ENCODE measurements at regions not wholly inside any gene's neighbourhood (a gene's known extent, or its start where the extent isn't known, plus 50 kb on each side); places are given as distances from the start of the nearest gene placed in this dataset.

DNA sequence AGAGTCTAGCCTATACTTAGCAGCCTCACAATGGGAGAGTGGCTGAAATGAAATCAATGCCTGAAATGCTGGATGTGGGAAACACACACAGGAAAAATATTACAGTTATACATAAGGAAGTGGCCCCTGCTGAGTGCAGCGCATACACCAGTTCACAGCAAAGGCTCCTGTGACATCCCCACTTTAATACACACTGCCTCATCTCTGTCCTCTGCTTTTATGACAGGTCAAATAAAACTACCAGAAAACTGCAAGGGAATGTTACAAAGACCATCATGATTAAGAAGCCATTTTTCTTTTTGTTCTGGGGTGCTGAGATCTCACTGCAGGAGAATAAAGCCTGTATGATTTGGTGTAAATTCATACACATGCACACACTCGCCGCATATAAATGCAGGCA, 214.3 kb downstream of the ARRDC4 start:
- H3K27me3 ChIP-seq (ENCODE audit: control insufficient read depth, insufficient read depth, low read length) = peaks cover 5% of the 10 kb centered on the region
- Mint-ChIP-seq H3K36me3 (no peaks in the 10 kb centered on the region), H3K4me3 (no peak overlapping the region)

DNA sequence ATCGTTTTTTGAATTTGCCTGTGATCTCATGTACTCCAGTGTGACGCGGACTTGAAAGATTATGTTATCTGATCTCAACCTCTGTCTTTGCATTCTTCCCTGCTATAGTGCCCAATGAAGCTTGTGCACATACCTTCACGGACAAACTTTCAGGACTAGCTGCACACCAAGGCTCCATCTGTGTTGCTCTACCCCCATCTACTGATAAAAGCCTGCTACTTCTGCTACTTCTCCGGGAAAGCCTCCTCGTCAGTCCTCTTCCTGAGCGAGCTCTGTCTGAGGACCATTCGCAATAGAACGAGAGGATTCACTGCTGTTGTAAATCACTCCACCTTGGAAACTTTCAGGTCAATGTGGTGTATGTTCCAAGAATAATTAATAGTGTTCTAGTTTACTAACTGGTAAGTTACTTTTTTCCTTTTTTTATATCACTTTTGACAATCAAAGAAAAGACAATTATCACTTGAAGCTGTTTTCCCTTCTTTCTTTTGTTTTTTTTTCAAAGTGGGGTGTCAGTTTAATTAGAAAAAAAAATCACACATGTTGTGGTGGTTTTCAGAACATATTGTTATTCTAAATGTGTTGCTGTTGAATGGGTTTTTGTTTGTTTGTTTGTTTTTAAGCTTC, 217.6 kb downstream of the ARRDC4 start:
- no peak overlapping the region for H3K27ac ChIP-seq (ENCODE audit: low read length)
- Mint-ChIP-seq H3K36me3 (no peaks in the 10 kb centered on the region), H3K9me3 (no peaks in the 10 kb centered on the region), H3K4me1 (peaks cover 7 to 11% of the 10 kb centered on the region in 2 donors), H3K4me3 (no peak overlapping the region), H3K27ac (no peak overlapping the region), H3K27me3 (ENCODE audit: low read depth in 2 of 2) (peaks cover 52 to 75% of the 10 kb centered on the region in 2 donors)
- TF ChIP-seq, protein P1, sequence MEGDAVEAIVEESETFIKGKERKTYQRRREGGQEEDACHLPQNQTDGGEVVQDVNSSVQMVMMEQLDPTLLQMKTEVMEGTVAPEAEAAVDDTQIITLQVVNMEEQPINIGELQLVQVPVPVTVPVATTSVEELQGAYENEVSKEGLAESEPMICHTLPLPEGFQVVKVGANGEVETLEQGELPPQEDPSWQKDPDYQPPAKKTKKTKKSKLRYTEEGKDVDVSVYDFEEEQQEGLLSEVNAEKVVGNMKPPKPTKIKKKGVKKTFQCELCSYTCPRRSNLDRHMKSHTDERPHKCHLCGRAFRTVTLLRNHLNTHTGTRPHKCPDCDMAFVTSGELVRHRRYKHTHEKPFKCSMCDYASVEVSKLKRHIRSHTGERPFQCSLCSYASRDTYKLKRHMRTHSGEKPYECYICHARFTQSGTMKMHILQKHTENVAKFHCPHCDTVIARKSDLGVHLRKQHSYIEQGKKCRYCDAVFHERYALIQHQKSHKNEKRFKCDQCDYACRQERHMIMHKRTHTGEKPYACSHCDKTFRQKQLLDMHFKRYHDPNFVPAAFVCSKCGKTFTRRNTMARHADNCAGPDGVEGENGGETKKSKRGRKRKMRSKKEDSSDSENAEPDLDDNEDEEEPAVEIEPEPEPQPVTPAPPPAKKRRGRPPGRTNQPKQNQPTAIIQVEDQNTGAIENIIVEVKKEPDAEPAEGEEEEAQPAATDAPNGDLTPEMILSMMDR (IDR thresholded peaks at IDR 0.05) = peak; percentile 93
- no peaks in the 10 kb centered on the region for H3K4me1 ChIP-seq (ENCODE audit: control insufficient read depth, insufficient read depth, low read length)
- 4% methylated on average over 9 of the region's 9 CpGs for WGBS (ENCODE audit: insufficient coverage)
- intact Hi-C loops (cut with micrococcal nuclease) = loop anchor here (1.0 to 10.0 kb wide), 3 partner anchors 93 to 269 kb away; no protein-coding TSS in a partner anchor
- peaks cover 5% of the 10 kb centered on the region for H3K27me3 ChIP-seq (ENCODE audit: control insufficient read depth, insufficient read depth, low read length)
- DNase-seq (peak; percentile 22 to 61), ATAC-seq (peak; percentile 75 to 99 (median 97))
- no peak overlapping the region for H3K4me3 ChIP-seq (ENCODE audit: low read length)
- no peaks in the 10 kb centered on the region for H3K9me3 ChIP-seq (ENCODE audit: control insufficient read depth, insufficient read depth, low read length)
- no peaks in the 10 kb centered on the region for H3K36me3 ChIP-seq (ENCODE audit: control insufficient read depth, insufficient read depth, low read length)

More for the DNA sequence above, 214.3 kb downstream of the ARRDC4 start:
- H3K9me3 ChIP-seq (ENCODE audit: control insufficient read depth, insufficient read depth, low read length) = no peaks in the 10 kb centered on the region
- intact Hi-C loops (cut with micrococcal nuclease) = loop anchor here (10.0 kb wide), 1 partner anchor 180 kb away; no protein-coding TSS in a partner anchor
- peaks cover 44 to 68% of the 10 kb centered on the region in 2 donors for H3K27me3 Mint-ChIP-seq (ENCODE audit: low read depth in 2 of 2)
- no peak overlapping the region for H3K4me3 ChIP-seq (ENCODE audit: low read length)
- no peaks in the 10 kb centered on the region for H3K9me3 Mint-ChIP-seq
- H3K36me3 ChIP-seq (ENCODE audit: control insufficient read depth, insufficient read depth, low read length) = no peaks in the 10 kb centered on the region
- ATAC-seq = no peak
- DNase-seq = no peak
- peaks cover 11 to 14% of the 10 kb centered on the region in 2 donors for H3K4me1 Mint-ChIP-seq
- no peaks in the 10 kb centered on the region for H3K4me1 ChIP-seq (ENCODE audit: control insufficient read depth, insufficient read depth, low read length)
- WGBS (ENCODE audit: insufficient coverage) = 83% methylated on average over 3 of the region's 3 CpGs
- no peak overlapping the region for H3K27ac Mint-ChIP-seq
- no peak overlapping the region for H3K27ac ChIP-seq (ENCODE audit: low read length)
- TF ChIP-seq, protein P1 (IDR thresholded peaks at IDR 0.05) = no peak

DNA sequence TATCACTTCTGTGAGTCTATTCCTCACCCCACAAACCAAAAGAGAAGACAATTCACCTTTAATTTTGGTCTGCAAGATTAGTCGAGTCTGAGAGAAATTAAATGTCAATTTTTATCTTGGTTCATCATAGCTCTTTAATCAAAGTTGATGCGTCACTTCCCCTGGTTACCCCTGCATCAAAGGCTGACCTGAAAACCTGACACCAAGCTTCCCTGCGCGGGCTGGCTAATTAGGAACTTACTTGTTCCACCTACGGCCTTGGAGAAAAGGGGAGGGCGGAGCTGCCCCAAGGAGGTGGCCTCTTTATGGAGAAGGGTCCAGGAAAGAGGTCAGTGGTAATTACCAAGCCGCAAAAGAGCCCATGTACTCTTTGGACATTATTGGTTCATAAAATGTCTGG, 218.4 kb downstream of the ARRDC4 start:
- TF ChIP-seq, protein P1 (IDR thresholded peaks at IDR 0.05) = no peak
- H3K4me1 Mint-ChIP-seq = peaks cover 7 to 11% of the 10 kb centered on the region in 2 donors
- H3K4me3 Mint-ChIP-seq = no peak overlapping the region
- no peaks in the 10 kb centered on the region for H3K4me1 ChIP-seq (ENCODE audit: control insufficient read depth, insufficient read depth, low read length)
- no peaks in the 10 kb centered on the region for H3K36me3 Mint-ChIP-seq
- peaks cover 52 to 80% of the 10 kb centered on the region in 2 donors for H3K27me3 Mint-ChIP-seq (ENCODE audit: low read depth in 2 of 2)
- H3K27me3 ChIP-seq (ENCODE audit: control insufficient read depth, insufficient read depth, low read length) = peaks cover 5% of the 10 kb centered on the region
- ATAC-seq = no peak
- no peak overlapping the region for H3K27ac Mint-ChIP-seq
- no peak overlapping the region for H3K27ac ChIP-seq (ENCODE audit: low read length)
- no peaks in the 10 kb centered on the region for H3K9me3 ChIP-seq (ENCODE audit: control insufficient read depth, insufficient read depth, low read length)
- H3K9me3 Mint-ChIP-seq = no peaks in the 10 kb centered on the region
- H3K36me3 ChIP-seq (ENCODE audit: control insufficient read depth, insufficient read depth, low read length) = no peaks in the 10 kb centered on the region
- intact Hi-C loops (cut with micrococcal nuclease) = loop anchor here (1.0 to 10.0 kb wide), 3 partner anchors 94 to 270 kb away; no protein-coding TSS in a partner anchor
- WGBS (ENCODE audit: insufficient coverage) = 32% methylated on average over 7 of the region's 7 CpGs
- H3K4me3 ChIP-seq (ENCODE audit: low read length) = no peak overlapping the region
- no peak for DNase-seq

DNA sequence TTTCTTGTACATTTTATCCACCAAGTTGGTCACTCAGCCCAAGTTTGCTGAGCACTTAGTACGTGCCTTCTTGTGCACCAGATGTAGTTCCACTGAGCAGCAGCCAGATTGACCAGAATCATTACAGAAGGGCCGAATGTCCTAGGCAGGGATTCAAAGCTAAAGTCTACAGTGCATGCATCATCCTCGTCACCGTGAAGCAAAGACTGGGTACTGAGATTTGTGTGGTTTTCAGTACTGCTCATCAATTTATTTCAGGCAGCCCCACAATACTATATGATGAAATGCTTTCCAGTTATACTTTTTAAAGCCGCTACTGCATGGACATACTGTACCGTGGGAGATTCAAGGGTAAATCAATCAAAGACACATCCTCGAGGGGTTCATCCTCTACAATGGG, 227.0 kb downstream of the ARRDC4 start:
- intact Hi-C loops (cut with micrococcal nuclease) = no loop called here
- H3K36me3 Mint-ChIP-seq = no peaks in the 10 kb centered on the region
- no peak for DNase-seq
- no peak overlapping the region for H3K4me3 Mint-ChIP-seq
- Histone ChIP-seq H3K9me3 (ENCODE audit: control insufficient read depth, insufficient read depth, low read length) (no peaks in the 10 kb centered on the region), H3K27me3 (ENCODE audit: control insufficient read depth, insufficient read depth, low read length) (no peaks in the 10 kb centered on the region), H3K4me1 (ENCODE audit: control insufficient read depth, insufficient read depth, low read length) (no peaks in the 10 kb centered on the region), H3K36me3 (ENCODE audit: control insufficient read depth, insufficient read depth, low read length) (no peaks in the 10 kb centered on the region), H3K4me3 (ENCODE audit: low read length) (no peak overlapping the region), H3K27ac (ENCODE audit: low read length) (no peak overlapping the region)
- H3K27ac Mint-ChIP-seq = no peak overlapping the region
- no peaks in the 10 kb centered on the region for H3K4me1 Mint-ChIP-seq
- H3K9me3 Mint-ChIP-seq = no peaks in the 10 kb centered on the region
- ATAC-seq = no peak
- 84% methylated on average over 7 of the region's 7 CpGs for WGBS (ENCODE audit: insufficient coverage)
- TF ChIP-seq, protein P1 (IDR thresholded peaks at IDR 0.05) = no peak
- peaks cover 15 to 46% of the 10 kb centered on the region in 2 donors for H3K27me3 Mint-ChIP-seq (ENCODE audit: low read depth in 2 of 2)

Measured in natural killer cell (primary cell).